ENCODE measurements at regions not wholly inside any gene's neighbourhood (a gene's known extent, or its start where the extent isn't known, plus 50 kb on each side); places are given as distances from the start of the nearest gene placed in this dataset.

DNA sequence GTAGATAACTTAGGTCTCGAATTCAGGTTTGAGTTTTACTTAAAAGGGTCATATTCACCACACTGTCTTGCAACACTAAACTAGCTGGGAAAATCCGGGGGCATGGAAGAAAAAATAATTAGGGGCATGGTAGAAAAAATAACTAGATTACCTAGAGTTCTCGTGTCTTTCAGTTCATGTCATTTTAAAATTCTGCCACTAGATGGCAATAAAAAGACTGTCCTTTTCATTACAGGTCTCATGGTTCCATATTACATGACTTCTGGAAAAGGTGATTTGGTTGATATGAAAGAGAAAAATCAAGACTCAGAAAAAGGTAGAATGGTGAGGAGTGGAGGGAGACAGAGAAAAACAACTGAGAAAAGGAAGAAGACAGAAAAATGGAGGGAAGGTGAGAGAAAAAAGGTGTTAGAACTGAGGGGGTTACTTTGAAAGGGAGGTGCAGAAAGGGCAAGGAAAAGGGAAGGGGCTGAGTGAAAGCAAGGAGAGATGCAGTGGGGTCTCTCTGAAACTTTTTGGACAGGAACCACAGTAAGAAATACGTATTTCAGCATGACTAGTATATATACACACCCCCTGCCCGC lies 299.0 kb downstream of the KLF12 start:
- peak; percentile 8 for DNase-seq (ENCODE audit: low read depth)
- TF ChIP-seq, protein P1, sequence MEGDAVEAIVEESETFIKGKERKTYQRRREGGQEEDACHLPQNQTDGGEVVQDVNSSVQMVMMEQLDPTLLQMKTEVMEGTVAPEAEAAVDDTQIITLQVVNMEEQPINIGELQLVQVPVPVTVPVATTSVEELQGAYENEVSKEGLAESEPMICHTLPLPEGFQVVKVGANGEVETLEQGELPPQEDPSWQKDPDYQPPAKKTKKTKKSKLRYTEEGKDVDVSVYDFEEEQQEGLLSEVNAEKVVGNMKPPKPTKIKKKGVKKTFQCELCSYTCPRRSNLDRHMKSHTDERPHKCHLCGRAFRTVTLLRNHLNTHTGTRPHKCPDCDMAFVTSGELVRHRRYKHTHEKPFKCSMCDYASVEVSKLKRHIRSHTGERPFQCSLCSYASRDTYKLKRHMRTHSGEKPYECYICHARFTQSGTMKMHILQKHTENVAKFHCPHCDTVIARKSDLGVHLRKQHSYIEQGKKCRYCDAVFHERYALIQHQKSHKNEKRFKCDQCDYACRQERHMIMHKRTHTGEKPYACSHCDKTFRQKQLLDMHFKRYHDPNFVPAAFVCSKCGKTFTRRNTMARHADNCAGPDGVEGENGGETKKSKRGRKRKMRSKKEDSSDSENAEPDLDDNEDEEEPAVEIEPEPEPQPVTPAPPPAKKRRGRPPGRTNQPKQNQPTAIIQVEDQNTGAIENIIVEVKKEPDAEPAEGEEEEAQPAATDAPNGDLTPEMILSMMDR (IDR thresholded peaks at IDR 0.05; ENCODE audit: control insufficient read depth, insufficient read depth, low read depth, low read length, missing control alignments): peak; percentile 46
- H3K4me3 ChIP-seq (ENCODE audit: control insufficient read depth, low read depth, low read length): no peak overlapping the region

DNA sequence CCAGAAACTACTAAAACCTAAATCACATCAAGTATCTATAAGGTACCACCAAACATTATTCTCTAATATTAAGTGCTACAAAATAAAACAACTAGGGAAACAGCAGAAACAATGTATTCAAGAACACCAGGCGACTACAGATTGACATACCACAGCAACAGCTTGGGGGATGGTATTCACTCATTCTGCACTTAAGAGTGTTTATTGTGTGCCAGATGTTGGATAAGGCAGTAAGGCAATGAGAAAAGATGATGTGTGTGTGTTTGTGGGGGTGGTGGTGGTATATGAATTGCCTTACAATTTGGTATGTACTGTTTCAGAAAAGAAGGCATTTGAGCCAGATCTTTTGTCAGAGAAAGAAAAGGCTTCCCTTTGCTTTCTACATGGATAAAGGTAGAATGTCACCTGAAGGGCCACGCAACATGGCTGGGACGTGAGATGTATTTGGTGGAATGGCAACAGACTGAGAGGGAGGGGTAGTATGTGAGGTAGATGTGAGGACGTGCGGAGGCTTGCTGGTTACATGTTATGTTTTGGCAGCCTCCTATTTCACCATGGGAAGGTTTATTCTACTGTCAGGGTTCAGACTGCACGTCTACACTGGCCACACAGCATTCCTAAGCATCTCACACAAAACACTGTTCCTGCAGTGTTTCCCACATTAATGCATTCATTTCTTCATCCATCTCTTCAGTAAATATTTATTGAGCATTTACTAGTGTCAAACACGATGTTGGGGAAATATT lies 300.7 kb downstream of the KLF12 start:
- DNase-seq (ENCODE audit: low read depth): no peak
- H3K4me3 ChIP-seq (ENCODE audit: control insufficient read depth, low read depth, low read length): no peak overlapping the region
- TF ChIP-seq, protein P1 (IDR thresholded peaks at IDR 0.05; ENCODE audit: control insufficient read depth, insufficient read depth, low read depth, low read length, missing control alignments): no peak

DNA sequence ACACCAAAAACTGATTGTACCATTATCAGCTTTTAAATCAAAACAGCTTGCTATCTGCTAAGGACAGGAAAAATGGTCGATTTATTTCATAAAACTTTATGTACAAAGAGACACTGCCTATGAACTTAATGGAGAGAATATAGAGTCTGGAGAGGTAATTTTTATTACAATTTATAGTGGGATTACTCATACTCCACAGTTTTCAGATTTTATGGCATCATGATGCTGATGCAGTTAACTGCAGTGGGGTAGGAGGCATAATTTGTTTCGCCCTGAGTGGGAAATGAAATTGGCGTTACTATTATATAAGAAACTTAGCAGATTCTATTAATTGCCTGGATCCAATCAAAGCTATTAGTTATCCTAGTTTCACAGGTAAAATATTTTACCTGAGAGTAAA lies 301.4 kb downstream of the KLF12 start:
- DNase-seq (ENCODE audit: low read depth): no peak
- TF ChIP-seq, protein P1 (IDR thresholded peaks at IDR 0.05; ENCODE audit: control insufficient read depth, insufficient read depth, low read depth, low read length, missing control alignments): no peak
- no peak overlapping the region for H3K4me3 ChIP-seq (ENCODE audit: control insufficient read depth, low read depth, low read length)

DNA sequence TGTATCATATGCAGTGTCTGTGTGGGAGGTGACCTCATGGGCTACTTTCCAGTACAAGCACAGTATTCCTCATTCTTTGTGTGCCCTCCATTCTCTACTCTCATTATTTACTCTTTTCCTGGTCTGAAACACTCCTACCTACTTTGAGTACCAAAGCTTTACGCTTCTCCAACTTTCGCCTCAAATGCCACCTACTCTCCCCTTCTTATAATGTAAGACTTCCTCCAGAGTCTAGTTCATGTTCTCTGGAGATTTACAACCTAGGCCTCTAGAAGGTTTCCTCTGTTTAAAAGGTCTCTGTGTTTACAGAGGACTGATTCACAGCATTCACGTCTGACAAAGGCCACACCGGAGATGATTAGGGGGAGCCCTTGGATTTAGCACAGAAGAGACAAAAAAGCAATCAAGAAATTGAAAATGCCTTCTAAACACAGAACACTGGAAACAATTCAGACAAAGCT lies 302.0 kb downstream of the KLF12 start:
- TF ChIP-seq, protein P1 (IDR thresholded peaks at IDR 0.05; ENCODE audit: control insufficient read depth, insufficient read depth, low read depth, low read length, missing control alignments): no peak
- DNase-seq (ENCODE audit: low read depth): no peak
- H3K4me3 ChIP-seq (ENCODE audit: control insufficient read depth, low read depth, low read length): no peak overlapping the region

DNA sequence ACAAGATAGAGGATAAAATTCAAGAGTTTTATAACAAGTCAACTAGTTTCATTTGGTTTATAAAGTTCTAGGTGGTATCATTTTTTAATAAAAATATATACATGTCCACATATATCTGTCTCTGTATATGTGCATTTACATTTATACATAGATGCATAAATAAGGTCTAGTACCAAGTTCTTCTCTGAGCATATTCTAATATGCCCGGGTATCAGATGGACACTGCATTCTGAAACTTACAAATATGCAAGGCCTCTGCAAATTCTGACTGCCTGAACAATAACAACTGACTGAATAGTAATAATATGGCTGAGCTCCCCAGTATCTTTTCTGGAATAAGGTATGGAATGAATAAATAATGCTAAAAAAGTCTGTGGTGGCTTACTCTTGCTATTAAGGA lies 304.8 kb downstream of the KLF12 start:
- TF ChIP-seq, protein P1 (IDR thresholded peaks at IDR 0.05; ENCODE audit: control insufficient read depth, insufficient read depth, low read depth, low read length, missing control alignments): no peak
- H3K4me3 ChIP-seq (ENCODE audit: control insufficient read depth, low read depth, low read length): no peak overlapping the region
- no peak for DNase-seq (ENCODE audit: low read depth)

DNA sequence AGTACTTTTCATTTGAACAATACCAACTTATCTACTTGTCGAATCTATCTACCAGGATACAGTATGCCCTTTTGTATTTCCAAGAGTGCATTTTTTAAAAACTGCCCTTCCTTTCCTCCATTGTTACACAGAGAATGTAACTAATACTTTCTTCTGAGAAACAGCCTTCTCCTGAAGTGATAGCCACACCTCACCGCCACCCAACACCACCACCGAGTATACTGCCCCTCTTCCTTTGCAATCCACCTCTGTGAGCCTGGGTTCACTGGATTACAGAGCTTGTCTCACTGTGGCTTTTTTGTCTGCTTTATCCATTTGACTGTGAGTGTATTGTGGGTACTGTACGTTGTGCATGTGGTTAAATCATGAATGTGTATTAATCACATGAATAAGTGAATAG lies 305.4 kb downstream of the KLF12 start:
- TF ChIP-seq, protein P1 (IDR thresholded peaks at IDR 0.05; ENCODE audit: control insufficient read depth, insufficient read depth, low read depth, low read length, missing control alignments): no peak
- H3K4me3 ChIP-seq (ENCODE audit: control insufficient read depth, low read depth, low read length): no peak overlapping the region
- no peak for DNase-seq (ENCODE audit: low read depth)
